Pancreas (tissue), 10 donors: ENCODE measurements at regions not wholly inside any gene's neighbourhood (a gene's known extent, or its start where the extent isn't known, plus 50 kb on each side); places are given as distances from the start of the nearest gene placed in this dataset.
A peak's percentile ranks its signal among the peaks of the same experiment; 100 is the strongest.

Source experiments
- ATAC-seq, 4 donors: fragments of 200-7000 bp; cut with Tn5 transposase; one replicate each; pipeline versions ENCODE4 v1.8.0 to v1.9.1; 2020; ENCODE audit warnings: mild to moderate bottlenecking in 4 of 4, moderate library complexity in 4 of 4
- DNase-seq, 6 donors: peaks; one replicate each; pipeline ENCODE4 v3.0.0-alpha.2; 2020
- FAIRE-seq: peaks from 2 replicates; lab custom pipeline; 2012; peaks lifted over from hg19 to GRCh38; lab: Jason Lieb, UNC
- H3K27ac ChIP-seq, 4 donors: fragments of 200-600 bp; sonication (generic); 1 replicate in 3 of 4; 2 replicates in 1 of 4; pipeline versions ENCODE4 v1.5.0 to v1.8.0; 2020
- H3K27me3 ChIP-seq, 4 donors: fragments of 200-600 bp; one replicate each; pipeline ENCODE4 v1.8.0; 2021
- H3K36me3 ChIP-seq, 3 donors: fragments of 200-600 bp; sonication (generic) in 1 of 3; one replicate each; pipeline versions ENCODE4 v1.5.0 to v1.8.0; 2020 to 2021
- H3K4me1 ChIP-seq, 3 donors: fragments of 200-600 bp; one replicate each; pipeline ENCODE4 v1.8.0; 2021
- H3K4me3 ChIP-seq, 4 donors: fragments of 200-600 bp; sonication (generic) in 2 of 4; one replicate each; pipeline versions ENCODE4 v1.5.0 to v1.8.0; 2020 to 2021
- H3K9me3 ChIP-seq, 4 donors: fragments of 200-600 bp; one replicate each; pipeline ENCODE4 v1.8.0; 2021
- WGBS, 2 donors: extraction: QIAGEN DNeasy Blood & Tissue Kit; methylation state at CpG; one replicate each; pipeline ENCODE4 v1.1.7; 2013; 5-methylcytosine and 5-hydroxymethylcytosine counted together
- intact Hi-C, 3 donors: fragments of 100-400 bp; cut with DNase I; formaldehyde crosslinking; loops; one replicate each; pipeline versions ENCODE4 v1.11.1 to v1.14.2; 2022
- TF ChIP-seq, protein P1 (sequence below), 4 donors: fragments of 200-600 bp; sonication (generic) in 3 of 4; IDR thresholded peaks; one replicate each; pipeline versions ENCODE4 v1.5.0 to v1.8.0; 2021; ENCODE audit warnings: antibody characterized with exemption in 4 of 4
- donor health status: healthy with polysubstance abuse.
- donor health status: DM: no; HTN: no; CAD: no; lungs with moderate emphysema.
- donor health status: DM: no; HTN: no; CAD: no.
- donor health status: control.
- donor health status: control.
- donor health status: Bipolar disorder and iron deficiency.
- donor health status: DM: yes; HTN: yes; CAD: no.
- donor health status: DM: no; HTN: no; CAD: no.
- donor health status: DM: no; HTN: no; CAD: no.
- donor health status: DM: yes; HTN: yes; CAD: no.

GRCh38 chr14:28264306-28264705, 502.3 kb upstream of the FOXG1 start:
- Histone ChIP-seq H3K4me1 (no peaks in the 10 kb centered on the region), H3K27ac (no peak overlapping the region), H3K9me3 (no peaks in the 10 kb centered on the region), H3K4me3 (no peak overlapping the region), H3K27me3 (no peaks in the 10 kb centered on the region), H3K36me3 (no peaks in the 10 kb centered on the region)
- intact Hi-C loops: no loop called here
- TF ChIP-seq, protein P1, sequence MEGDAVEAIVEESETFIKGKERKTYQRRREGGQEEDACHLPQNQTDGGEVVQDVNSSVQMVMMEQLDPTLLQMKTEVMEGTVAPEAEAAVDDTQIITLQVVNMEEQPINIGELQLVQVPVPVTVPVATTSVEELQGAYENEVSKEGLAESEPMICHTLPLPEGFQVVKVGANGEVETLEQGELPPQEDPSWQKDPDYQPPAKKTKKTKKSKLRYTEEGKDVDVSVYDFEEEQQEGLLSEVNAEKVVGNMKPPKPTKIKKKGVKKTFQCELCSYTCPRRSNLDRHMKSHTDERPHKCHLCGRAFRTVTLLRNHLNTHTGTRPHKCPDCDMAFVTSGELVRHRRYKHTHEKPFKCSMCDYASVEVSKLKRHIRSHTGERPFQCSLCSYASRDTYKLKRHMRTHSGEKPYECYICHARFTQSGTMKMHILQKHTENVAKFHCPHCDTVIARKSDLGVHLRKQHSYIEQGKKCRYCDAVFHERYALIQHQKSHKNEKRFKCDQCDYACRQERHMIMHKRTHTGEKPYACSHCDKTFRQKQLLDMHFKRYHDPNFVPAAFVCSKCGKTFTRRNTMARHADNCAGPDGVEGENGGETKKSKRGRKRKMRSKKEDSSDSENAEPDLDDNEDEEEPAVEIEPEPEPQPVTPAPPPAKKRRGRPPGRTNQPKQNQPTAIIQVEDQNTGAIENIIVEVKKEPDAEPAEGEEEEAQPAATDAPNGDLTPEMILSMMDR (IDR thresholded peaks at IDR 0.05): no peak
- DNase-seq (no peak), FAIRE-seq (no peak), ATAC-seq (no peak)
- 23 to 28% methylated on average over 29 of the region's 29 CpGs for WGBS, 2 donors

- DNase-seq (no peak), FAIRE-seq (no peak), ATAC-seq (no peak)
- TF ChIP-seq, protein P1 (IDR thresholded peaks at IDR 0.05): no peak
- H3K4me3 ChIP-seq: no peak overlapping the region
- H3K36me3 ChIP-seq: no peaks in the 10 kb centered on the region
- no peaks in the 10 kb centered on the region for H3K9me3 ChIP-seq
- H3K4me1 ChIP-seq: no peaks in the 10 kb centered on the region
- no peak overlapping the region for H3K27ac ChIP-seq
- no peaks in the 10 kb centered on the region for H3K27me3 ChIP-seq
- WGBS, 2 donors: 24 to 62% methylated on average over 1 of the region's 1 CpG
- intact Hi-C loops: no loop called here
Measured at GRCh38 chr14:28272270-28272669, 494.3 kb upstream of the FOXG1 start.

DNA sequence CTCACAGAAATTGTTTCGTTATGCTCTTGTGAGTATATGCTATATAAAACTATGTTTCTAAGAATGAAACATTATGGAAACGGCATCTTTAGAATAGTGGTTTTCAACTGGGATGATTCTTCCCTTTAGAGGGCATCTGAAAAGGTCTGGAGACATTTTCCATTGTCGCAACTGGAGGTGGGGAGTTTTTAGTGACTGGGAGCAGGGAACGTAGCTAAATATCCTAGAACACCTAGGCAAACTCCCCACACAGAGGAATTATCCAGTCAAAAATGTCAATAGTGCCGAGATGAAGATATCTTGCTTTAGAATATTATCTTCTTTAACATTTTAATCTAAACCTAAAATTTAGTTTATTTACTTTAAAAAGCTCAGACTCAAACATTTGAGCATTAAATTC, 486.1 kb upstream of the FOXG1 start:
- WGBS, 2 donors: 51 to 67% methylated on average over 5 of the region's 5 CpGs

DNA sequence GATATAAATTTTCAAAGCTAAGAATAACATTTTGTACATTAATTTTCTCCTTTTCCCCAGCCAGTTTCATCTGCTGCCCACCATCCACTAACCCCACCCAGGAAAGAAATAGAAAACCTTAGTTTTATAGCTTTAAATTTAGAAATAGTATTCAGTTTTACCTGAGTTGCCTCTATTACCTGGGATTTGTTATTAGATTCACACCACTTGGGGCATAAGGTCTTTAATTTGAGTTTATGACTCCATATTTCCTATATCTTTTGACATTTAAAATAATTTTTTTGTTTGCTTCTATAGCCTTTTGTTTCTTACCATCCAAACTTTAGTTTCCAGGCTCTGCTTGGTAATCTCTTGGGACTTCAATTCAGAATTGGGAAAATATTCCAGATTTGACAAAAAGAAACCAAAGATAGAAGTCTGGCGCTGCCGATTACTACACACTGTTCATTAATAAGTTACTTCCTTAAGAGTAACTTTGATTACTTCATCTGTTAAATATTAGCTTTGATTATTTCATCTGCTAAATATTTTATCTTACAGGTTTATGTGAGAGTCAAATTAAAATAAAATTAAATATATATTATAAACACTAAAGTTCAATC, 485.5 kb upstream of the FOXG1 start:
- Histone ChIP-seq H3K27me3 (no peaks in the 10 kb centered on the region), H3K9me3 (no peaks in the 10 kb centered on the region), H3K4me1 (no peaks in the 10 kb centered on the region), H3K27ac (no peak overlapping the region), H3K36me3 (no peaks in the 10 kb centered on the region), H3K4me3 (no peak overlapping the region)
- ATAC-seq: peak in 1 of 4 donors; percentile 25
- intact Hi-C loops: no loop called here
- no peak for FAIRE-seq
- WGBS, 2 donors: 33 to 47% methylated on average over 2 of the region's 2 CpGs
- TF ChIP-seq, protein P1 (IDR thresholded peaks at IDR 0.05): no peak
- no peak for DNase-seq

More for the DNA sequence above, 486.1 kb upstream of the FOXG1 start:
- TF ChIP-seq, protein P1 (IDR thresholded peaks at IDR 0.05): no peak
- Histone ChIP-seq H3K9me3 (no peaks in the 10 kb centered on the region), H3K4me1 (no peaks in the 10 kb centered on the region), H3K27me3 (no peaks in the 10 kb centered on the region), H3K4me3 (no peak overlapping the region), H3K36me3 (no peaks in the 10 kb centered on the region), H3K27ac (no peak overlapping the region)
- ATAC-seq: no peak
- no peak for FAIRE-seq
- intact Hi-C loops: no loop called here
- DNase-seq: no peak

DNA sequence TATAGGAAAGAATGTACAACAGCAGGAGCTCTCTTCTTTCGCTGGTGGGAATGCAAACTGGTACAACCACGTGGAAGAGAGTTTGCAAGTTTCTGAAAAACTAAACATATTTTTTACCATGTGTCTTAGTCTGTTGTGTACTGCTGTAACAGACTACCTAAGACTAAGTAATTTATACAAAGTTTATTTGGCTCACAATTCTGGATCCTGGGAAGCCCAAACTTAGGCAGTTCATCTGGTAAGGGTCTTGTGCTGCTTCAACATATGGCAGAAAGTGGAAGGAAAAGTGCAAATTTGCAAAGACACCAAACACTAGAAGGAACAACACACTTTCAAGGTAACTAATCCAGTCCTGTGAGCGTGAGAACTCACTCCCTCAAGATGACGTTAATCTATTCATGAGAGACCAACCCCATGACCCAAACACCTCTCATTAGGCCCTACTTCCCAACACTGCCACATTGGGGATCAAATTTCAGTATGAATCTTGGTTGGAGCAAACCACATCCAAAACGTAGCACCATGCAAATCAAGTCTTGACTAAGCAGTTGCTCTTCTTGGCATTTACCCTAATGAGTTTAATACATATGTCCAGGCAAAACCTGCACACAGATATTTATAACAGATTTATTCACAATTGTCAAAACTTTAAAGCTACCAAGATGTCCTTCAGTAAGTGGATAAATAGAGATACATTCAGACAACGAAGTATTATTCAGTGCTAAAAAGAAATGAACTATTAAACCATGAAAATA, 481.9 kb upstream of the FOXG1 start:
- intact Hi-C loops: no loop called here
- no peak for DNase-seq
- Histone ChIP-seq H3K27ac (no peak overlapping the region), H3K4me3 (no peak overlapping the region), H3K27me3 (no peaks in the 10 kb centered on the region), H3K4me1 (no peaks in the 10 kb centered on the region), H3K36me3 (no peaks in the 10 kb centered on the region), H3K9me3 (no peaks in the 10 kb centered on the region)
- no peak for ATAC-seq
- WGBS, 2 donors: 36 to 51% methylated on average over 6 of the region's 6 CpGs
- no peak for FAIRE-seq
- TF ChIP-seq, protein P1 (IDR thresholded peaks at IDR 0.05): no peak
